ENCODE measurements at regions not wholly inside any gene's neighbourhood (a gene's known extent, or its start where the extent isn't known, plus 50 kb on each side); places are given as distances from the start of the nearest gene placed in this dataset.
"Not testable (repeated sequence)": the region's sequence is repeated elsewhere in the genome, so short reads cannot be mapped to it uniquely, and the experiment has no call there.

DNA sequence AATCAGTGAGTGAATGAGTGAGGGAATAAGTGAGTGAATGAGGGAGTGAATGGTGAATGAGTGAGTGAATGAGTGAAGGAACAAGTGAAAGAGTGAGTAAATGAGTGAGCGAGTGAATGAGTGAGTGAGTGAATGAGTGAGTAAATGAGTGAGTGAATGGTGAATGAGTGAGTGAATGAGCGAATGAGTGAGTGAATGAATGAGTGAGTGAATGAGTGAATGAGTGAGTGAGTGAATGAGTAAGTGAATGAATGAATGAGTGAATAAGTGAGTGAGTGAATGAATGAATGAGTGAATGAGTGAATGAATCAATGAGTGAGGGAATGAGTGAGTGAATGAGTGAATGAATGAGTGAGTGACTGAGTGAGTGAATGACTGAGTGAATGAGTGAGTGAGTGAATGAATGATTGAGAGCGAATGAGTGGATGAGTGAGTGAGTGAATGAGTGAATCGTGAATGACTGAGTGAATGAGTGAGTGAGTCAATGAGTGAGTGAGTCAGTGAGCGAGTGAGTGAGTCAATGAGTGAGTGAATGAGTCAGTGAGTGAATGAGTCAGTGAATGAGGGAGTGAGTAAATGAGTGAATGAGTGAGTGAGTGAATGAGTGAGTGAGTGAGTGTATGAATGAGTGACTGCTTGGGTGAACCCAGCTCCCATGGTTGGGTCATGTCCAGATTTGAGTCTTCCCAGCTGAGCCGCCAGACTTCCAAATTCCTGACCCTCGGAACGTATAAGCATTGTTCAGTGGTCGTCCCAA, 133.0 kb downstream of the NPIPB11 start:
- H2BK120ac ChIP-seq (ENCODE audit: low read depth, low read length): peak overlapping the region; percentile 99
- H3K18ac ChIP-seq (ENCODE audit: low read depth, low read length): peak overlapping the region; percentile 98
- peak; percentile 57 for DNase-seq
- H2BK20ac ChIP-seq (ENCODE audit: low read depth, low read length): peak overlapping the region; percentile 99
- H3K27me3 ChIP-seq (ENCODE audit: control insufficient read depth, insufficient read depth, low read length); ATAC-seq (ENCODE audit: low read depth); H3K9me3 ChIP-seq (ENCODE audit: control insufficient read depth, insufficient read depth, low read length); intact Hi-C loops (cut with micrococcal nuclease); dilution Hi-C loops (cut with HindIII; ENCODE audit: low sequenced_read_pairs, unreplicated experiment); H2AFZ ChIP-seq (replicated peaks; ENCODE audit: low read length, poor library complexity); H2AK9ac ChIP-seq (replicated peaks; ENCODE audit: low read depth, low read length, poor library complexity); CTCF ChIA-PET; H3K9ac ChIP-seq (ENCODE audit: low read depth, low read length); H3K4me2 ChIP-seq (ENCODE audit: low read depth, low read length); H3K4me3 ChIP-seq (ENCODE audit: insufficient read depth, low read depth, low read length); H3K56ac ChIP-seq (ENCODE audit: extremely low read depth, insufficient read depth, low read length); POLR2A ChIA-PET (ENCODE audit: unreplicated experiment); BruUV-seq (replicated peaks); H4K20me1 ChIP-seq (ENCODE audit: insufficient read depth, low read length); H3K36me3 ChIP-seq (ENCODE audit: control insufficient read depth, insufficient read depth, low read length); H2BK5ac ChIP-seq (ENCODE audit: low read depth, low read length, poor library complexity, severe bottlenecking): not testable (repeated sequence)
- peak overlapping the region; percentile 95 for H2BK15ac ChIP-seq (ENCODE audit: low read depth, low read length)
- in situ Hi-C loops (cut with MboI; ENCODE audit: low sequenced_read_pairs): loop anchor here (25.0 kb wide), 1 partner anchor 311 kb away; the partner anchor contains the start of genes NFATC2IP and SPNS1
- H3K9me1 ChIP-seq (ENCODE audit: insufficient read depth, low read length): peaks cover 27% of the 10 kb centered on the region; the same call in 1 of the 2 replicates
- H2AK5ac ChIP-seq (ENCODE audit: low read depth, low read length): peak overlapping the region; percentile 98
- H4K91ac ChIP-seq (ENCODE audit: insufficient read depth, low read depth, low read length): peak overlapping the region; percentile 97
- TF ChIP-seq FOS (IDR thresholded peaks at IDR 0.05; ENCODE audit: low read depth, low read length): peak; percentile 70
- 89 to 100% methylated on average over 1 to 3 of the region's 9 CpGs for WGBS, 2 experiments (ENCODE audit: extremely low coverage in 2 of 2, insufficient read length in 1 of 2)
- H3K4ac ChIP-seq (ENCODE audit: low read depth, low read length): peak overlapping the region; percentile 100
- peaks cover 32% of the 10 kb centered on the region for H3K4me1 ChIP-seq (ENCODE audit: control insufficient read depth, insufficient read depth, low read length)
- peak overlapping the region; percentile 54; the same call in 1 of the 2 replicates for H3K23ac ChIP-seq (ENCODE audit: low read depth, low read length)
- H3K79me1 ChIP-seq (ENCODE audit: low read depth in 1 of 2, low read length in 2 of 2): peaks cover 6 to 14% of the 10 kb centered on the region in 2 experiments; a peak in 2 of 4 replicates
- peak overlapping the region; percentile 97 for H4K5ac ChIP-seq (ENCODE audit: low read depth, low read length)
- peak overlapping the region; percentile 92 for H3K14ac ChIP-seq (replicated peaks; ENCODE audit: low read depth, low read length)
- H3K27ac ChIP-seq (ENCODE audit: insufficient read depth, low read length): peak overlapping the region; percentile 77; the same call in 1 of the 2 replicates
- peak overlapping the region; percentile 71 to 89; a peak in 2 of 4 replicates for H4K8ac ChIP-seq (ENCODE audit: low read depth in 2 of 2, low read length in 2 of 2)

Data from IMR-90 (cell line).